ENCODE measurements at regions not wholly inside any gene's neighbourhood (a gene's known extent, or its start where the extent isn't known, plus 50 kb on each side); places are given as distances from the start of the nearest gene placed in this dataset.
"Not testable (repeated sequence)": the region's sequence is repeated elsewhere in the genome, so short reads cannot be mapped to it uniquely, and the experiment has no call there.

- dilution Hi-C loops (cut with MboI; ENCODE audit: extremely low pct_ligation_motif_present, low sequenced_read_pairs) (no loop called here), intact Hi-C loops (cut with micrococcal nuclease) (no loop called here)
- FAIRE-seq (no peak), DNase-seq (ENCODE audit: low read depth, low spot score) (no peak)
- Histone ChIP-seq H3K9ac (replicated peaks; ENCODE audit: extremely low read depth, insufficient read depth, low read length) (no peak overlapping the region), H3K36me3 (ENCODE audit: control insufficient read depth in 2 of 2, extremely low read depth in 1 of 2, insufficient read depth in 2 of 2, low read length in 2 of 2) (no peaks in the 10 kb centered on the region), H2AFZ (ENCODE audit: low read depth, low read length) (no peak overlapping the region), H3K4me2 (ENCODE audit: insufficient read depth, low read length) (no peak overlapping the region), H3K4me1 (ENCODE audit: control insufficient read depth, extremely low read depth, insufficient read depth, low read length) (no peaks in the 10 kb centered on the region), H3K9me3 (replicated peaks; ENCODE audit: control insufficient read depth, insufficient read depth, low read length) (no peaks in the 10 kb centered on the region), H3K27ac (ENCODE audit: insufficient read depth, low read depth, low read length) (no peak overlapping the region), H3K79me2 (ENCODE audit: control insufficient read depth, insufficient read depth, low read length) (no peaks in the 10 kb centered on the region), H3K27me3 (ENCODE audit: control insufficient read depth in 2 of 2, insufficient read depth in 2 of 2, low read length in 2 of 2) (peaks cover 2 to 13% of the 10 kb centered on the region in 2 experiments), H4K20me1 (replicated peaks; ENCODE audit: control insufficient read depth, extremely low read depth, insufficient read depth, low read length) (no peaks in the 10 kb centered on the region), H3K4me3 (replicated peaks in 1 of 3; ENCODE audit: insufficient read depth in 1 of 3, low read depth in 1 of 3, low read length in 3 of 3) (no peak overlapping the region), H3K9me1 (replicated peaks; ENCODE audit: control insufficient read depth, extremely low read depth, insufficient read depth, low read length) (no peaks in the 10 kb centered on the region)
- no peak for TF ChIP-seq MYC (IDR thresholded peaks at IDR 0.05; ENCODE audit: low read depth, low read length)
- TF ChIP-seq FOS (IDR thresholded peaks at IDR 0.05; ENCODE audit: borderline replicate concordance, insufficient read depth, low read length): no peak
- no peak for TF ChIP-seq GATA2 (IDR thresholded peaks at IDR 0.05; ENCODE audit: insufficient read depth, insufficient read length, low read depth, low read length)
- TF ChIP-seq JUN (IDR thresholded peaks at IDR 0.05; ENCODE audit: borderline replicate concordance, insufficient read depth, insufficient read length, low read depth): no peak
- no peak for TF ChIP-seq POLR2AphosphoS5 (IDR thresholded peaks at IDR 0.05; ENCODE audit: insufficient read depth, low read depth, low read length)
- no peak for TF ChIP-seq MAX (IDR thresholded peaks at IDR 0.05; ENCODE audit: insufficient read depth, insufficient read length)
- TF ChIP-seq POLR2A (IDR thresholded peaks at IDR 0.05; ENCODE audit: low read depth, low read length): no peak
- TF ChIP-seq EZH2 (IDR thresholded peaks at IDR 0.05; ENCODE audit: borderline replicate concordance, low read depth, low read length, severe bottlenecking): no peak
- TF ChIP-seq CTCF (IDR thresholded peaks at IDR 0.05; ENCODE audit: extremely low read depth in 1 of 2, insufficient read depth in 1 of 2, low read depth in 1 of 2, low read length in 2 of 2): no peak
- POLR2A ChIA-PET: no interaction called here
- BruUV-seq (replicated peaks): no TSS peak
- CTCF ChIA-PET: interaction anchor here (1.9 kb wide), 1 partner anchor 79 kb away, joined by 4 read pairs; no protein-coding TSS in a partner anchor
Observed at GRCh38 chr12:46904406-46905238, 78.8 kb upstream of the SLC38A4 start.

- H3K27me3 ChIP-seq (ENCODE audit: control insufficient read depth in 2 of 2, insufficient read depth in 2 of 2, low read length in 2 of 2): peaks cover 2 to 11% of the 10 kb centered on the region in 2 experiments
- H3K36me3 ChIP-seq (ENCODE audit: control insufficient read depth in 2 of 2, extremely low read depth in 1 of 2, insufficient read depth in 2 of 2, low read length in 2 of 2); BruUV-seq (replicated peaks); CTCF ChIA-PET; FAIRE-seq; H3K9me3 ChIP-seq (replicated peaks; ENCODE audit: control insufficient read depth, insufficient read depth, low read length); DNase-seq (ENCODE audit: low read depth, low spot score); H3K27ac ChIP-seq (ENCODE audit: insufficient read depth, low read depth, low read length); H4K20me1 ChIP-seq (replicated peaks; ENCODE audit: control insufficient read depth, extremely low read depth, insufficient read depth, low read length); H3K4me1 ChIP-seq (ENCODE audit: control insufficient read depth, extremely low read depth, insufficient read depth, low read length); H2AFZ ChIP-seq (ENCODE audit: low read depth, low read length); H3K4me3 ChIP-seq (replicated peaks in 1 of 3; ENCODE audit: insufficient read depth in 1 of 3, low read depth in 1 of 3, low read length in 3 of 3); POLR2A ChIA-PET; H3K79me2 ChIP-seq (ENCODE audit: control insufficient read depth, insufficient read depth, low read length); intact Hi-C loops (cut with micrococcal nuclease); H3K9ac ChIP-seq (replicated peaks; ENCODE audit: extremely low read depth, insufficient read depth, low read length); dilution Hi-C loops (cut with MboI; ENCODE audit: extremely low pct_ligation_motif_present, low sequenced_read_pairs); H3K9me1 ChIP-seq (replicated peaks; ENCODE audit: control insufficient read depth, extremely low read depth, insufficient read depth, low read length); H3K4me2 ChIP-seq (ENCODE audit: insufficient read depth, low read length): not testable (repeated sequence)
Observed at GRCh38 chr12:46905239-46905627, 79.4 kb upstream of the SLC38A4 start.

All from endothelial cell of umbilical vein (primary cell).